ENCODE measurements at regions not wholly inside any gene's neighbourhood (a gene's known extent, or its start where the extent isn't known, plus 50 kb on each side); places are given as distances from the start of the nearest gene placed in this dataset.

DNA sequence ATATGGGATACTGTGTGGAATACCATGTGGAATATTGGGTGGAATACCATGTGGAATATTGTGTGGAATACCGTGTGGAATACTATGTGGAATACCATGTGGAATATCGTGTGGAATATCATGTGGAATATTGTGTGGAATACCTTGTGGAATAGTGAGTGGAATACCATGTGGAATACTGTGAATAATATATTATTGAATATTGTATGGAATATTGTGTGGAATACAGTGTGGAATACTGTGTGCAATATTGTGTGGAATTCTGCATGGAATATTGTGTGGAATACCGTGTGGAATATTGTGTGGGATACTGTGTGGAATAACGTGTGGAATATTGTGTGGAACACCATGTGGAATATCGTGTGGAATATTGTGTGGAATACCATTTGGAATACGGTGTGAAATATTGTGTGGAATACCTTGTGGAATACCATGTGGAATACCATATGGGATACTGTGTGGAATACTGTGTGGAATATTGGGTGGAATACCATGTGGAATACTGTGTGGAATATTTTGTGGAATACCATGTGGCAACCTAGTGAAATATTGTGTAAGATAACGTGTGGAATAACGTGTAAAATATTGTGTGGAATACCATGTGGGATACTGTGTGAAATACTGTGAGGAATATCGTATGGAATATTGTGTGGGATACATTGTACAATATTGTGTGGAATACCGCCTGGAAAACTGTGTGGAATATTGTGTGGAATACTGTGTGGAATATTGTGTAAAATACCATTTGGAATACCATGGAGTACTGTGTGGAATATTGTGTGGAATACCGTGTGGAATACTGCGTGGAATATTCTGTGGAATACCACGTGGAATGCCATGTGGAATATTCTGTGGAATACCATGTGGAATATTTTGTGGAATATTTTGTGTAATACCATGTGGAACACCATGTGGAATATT is 133.9 kb upstream of the CHST15 start:
- DNase-seq (ENCODE audit: low spot score) = no peak

- no peak for DNase-seq (ENCODE audit: low spot score)
Observed at GRCh38 chr10:124226271-124227054, 133.1 kb upstream of the CHST15 start.

DNA sequence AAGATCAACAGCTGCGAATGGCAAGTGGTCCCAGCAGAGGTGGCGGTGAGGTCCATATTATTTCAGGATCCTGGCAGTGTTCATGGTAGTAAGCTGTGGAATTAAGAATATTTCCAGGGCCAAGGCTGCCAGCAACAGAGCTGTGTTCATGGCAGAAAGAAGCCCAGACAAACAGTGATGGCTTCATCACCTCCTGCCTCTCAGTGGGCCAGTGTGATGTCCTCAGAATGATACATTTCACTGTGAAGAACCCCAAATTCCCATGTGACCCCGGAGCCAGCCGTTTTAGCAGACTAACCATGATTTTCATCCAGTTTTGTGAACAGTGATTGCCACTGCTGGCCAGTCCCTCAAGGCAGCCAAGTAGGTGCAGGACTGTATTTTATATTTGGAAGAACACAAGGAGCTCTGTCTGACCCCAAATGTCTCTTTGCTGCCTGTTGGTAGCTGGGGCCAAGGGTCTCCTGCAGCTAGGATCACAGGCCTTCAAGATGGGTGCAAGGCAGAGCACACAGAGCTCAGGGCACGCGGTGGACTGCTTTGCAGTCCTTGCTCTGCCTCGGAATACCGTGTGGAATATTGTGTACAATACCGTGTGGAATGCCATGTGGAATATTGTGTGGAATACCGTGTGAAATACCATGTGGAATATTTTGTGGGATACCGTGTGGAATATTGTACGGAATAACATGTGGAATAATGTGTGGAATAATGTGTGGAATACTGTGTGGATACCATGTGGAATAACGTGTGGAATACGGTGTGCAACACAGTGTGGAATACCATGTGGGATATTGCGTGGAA is 132.3 kb upstream of the CHST15 start:
- DNase-seq (ENCODE audit: low spot score) = no peak

DNA sequence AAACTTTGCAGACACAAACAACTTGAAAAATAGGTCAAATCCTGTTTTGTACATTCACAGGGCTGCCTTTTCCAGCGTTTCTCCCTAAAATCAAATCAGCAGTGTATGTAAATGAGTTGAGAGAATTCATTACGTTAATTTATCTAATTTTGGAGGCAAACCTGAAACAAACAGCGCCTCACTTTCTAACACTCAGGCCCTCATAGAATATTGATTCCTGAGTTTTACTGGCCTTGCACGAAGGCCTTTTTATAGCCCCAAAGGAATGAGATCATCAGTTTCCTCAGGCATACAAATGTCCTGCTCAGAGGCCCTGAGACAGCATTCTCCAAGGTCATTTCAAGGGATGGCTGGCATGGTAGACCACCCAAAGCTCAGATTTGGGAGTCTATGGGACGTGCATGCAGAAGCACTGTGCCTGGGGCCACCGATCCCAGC is 131.7 kb upstream of the CHST15 start:
- DNase-seq (ENCODE audit: low spot score) = no peak

DNA sequence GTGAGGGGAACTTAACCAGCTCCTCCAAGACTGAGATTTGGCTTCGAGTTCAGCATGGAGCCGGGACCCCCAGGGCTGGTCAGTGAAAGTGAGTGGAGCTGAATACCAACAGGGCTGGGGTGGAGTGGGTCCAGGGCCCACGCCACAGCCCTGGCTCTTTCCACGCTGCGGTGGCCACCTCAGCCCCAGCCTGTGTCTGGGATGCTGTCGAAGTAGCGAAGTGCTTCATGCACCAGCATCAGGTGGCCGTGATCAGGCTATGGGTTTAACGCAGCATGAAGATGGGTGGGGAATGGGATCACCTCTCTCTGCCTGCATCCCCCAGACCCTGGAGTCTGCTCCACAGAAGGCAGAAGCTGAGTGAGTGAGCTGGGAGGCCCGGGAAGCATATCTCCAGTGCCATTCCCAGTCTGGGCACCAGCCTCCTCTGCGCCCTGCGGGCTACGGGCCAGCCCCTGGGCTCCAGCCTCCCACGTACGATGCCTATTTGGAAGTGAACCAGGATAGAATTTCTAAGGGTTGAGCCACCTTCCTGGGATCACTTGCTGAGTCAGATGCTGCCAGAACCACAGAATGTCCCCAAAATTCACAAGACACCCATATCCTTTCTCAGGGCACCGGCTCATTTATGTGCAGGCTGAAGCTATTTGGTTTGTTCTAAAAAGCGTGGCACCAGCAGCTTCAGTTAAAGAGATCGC is 131.1 kb upstream of the CHST15 start:
- no peak for DNase-seq (ENCODE audit: low spot score)

- no peak for DNase-seq (ENCODE audit: low spot score)
Observed at GRCh38 chr10:124223711-124224085, 130.3 kb upstream of the CHST15 start.

GRCh38 chr10:124222988-124223710 is 129.8 kb upstream of the CHST15 start:
- no peak for DNase-seq (ENCODE audit: low spot score)

GRCh38 chr10:124222318-124222987 is 129.1 kb upstream of the CHST15 start:
- no peak for DNase-seq (ENCODE audit: low spot score)

DNA sequence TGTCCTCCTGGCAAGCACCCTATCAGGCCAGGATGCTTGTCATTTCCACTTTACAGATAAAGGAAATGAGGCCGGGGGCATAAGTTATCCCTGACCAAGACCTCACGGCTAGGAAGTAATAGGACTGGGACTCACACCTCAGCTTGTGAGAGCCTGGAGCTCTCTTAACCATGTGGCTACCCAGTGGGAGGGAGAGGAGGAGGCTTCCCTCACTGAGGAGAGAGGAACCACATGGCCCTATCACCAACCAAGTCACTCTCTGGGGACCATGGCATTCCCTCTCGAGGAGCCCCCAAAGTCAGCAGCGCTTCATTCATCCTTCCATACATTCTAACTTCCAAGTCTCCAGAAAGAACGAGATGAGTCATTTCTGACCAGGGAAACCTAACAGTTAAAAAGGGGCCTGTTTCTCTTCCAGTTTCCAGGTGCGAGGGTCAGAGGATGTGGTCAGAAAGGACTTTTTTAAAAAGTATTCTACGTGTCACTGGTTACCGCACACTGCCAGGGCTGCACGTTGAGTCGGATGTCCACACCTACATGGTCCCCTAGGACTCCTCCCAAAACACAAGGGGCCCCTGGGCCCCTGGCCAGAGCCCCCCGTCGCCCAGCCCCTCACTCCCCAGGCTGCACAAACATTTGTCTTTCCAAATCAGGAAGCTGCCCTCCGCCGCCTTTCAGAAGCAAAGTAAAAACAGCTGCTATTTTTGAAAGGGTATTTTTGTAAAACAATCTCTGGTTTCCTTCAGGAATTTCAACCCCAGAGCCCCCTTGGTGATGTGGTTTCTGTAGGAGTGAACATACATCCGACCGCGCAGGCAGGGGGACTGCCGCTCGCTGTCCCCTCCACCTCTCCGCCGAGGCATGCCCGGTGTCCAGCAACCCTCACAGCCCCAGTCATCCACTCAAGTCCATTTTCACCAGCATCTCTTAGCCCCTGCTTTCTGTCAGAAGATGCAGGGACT is 128.2 kb upstream of the CHST15 start:
- DNase-seq (ENCODE audit: low spot score) = no peak

DNA sequence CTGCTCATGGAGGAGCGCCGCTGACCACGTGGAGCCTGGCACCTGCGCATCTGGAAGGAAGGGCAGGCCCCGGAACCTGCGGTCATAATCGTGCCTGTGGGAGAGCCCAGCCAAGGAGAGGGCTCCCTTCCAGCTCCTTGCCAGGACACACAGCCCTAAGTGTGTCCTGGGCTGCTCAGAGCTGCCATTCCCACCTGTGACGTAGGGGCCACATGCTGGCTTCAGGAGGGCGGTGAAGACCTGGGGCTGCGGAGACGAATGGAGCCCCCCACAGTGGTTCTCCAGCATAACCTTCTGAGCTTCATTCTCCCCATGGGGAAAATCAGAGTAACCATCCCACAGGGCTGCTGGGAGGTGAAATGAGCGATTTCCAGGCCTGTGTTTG is 127.6 kb upstream of the CHST15 start:
- no peak for DNase-seq (ENCODE audit: low spot score)

DNA sequence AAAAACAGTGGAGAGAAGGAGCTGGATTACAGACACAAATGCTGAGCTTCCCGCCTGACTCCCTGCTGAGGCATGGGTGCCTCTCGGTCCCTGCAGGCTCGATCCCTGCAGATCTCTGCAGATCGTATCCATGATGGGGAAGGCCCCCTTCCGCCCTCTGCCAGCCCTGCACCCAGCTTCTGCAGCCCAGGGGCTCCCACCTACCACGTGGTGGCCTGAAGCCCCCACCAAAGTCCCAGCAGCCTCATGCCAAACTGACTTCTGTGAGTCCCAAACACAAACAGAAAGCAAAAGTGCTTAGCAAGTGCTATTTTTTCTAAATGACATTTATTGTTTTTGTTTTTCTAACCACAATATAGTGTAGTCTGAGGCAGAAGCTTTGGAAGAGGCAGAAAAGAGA is 127.1 kb upstream of the CHST15 start:
- no peak for DNase-seq (ENCODE audit: low spot score)

DNA sequence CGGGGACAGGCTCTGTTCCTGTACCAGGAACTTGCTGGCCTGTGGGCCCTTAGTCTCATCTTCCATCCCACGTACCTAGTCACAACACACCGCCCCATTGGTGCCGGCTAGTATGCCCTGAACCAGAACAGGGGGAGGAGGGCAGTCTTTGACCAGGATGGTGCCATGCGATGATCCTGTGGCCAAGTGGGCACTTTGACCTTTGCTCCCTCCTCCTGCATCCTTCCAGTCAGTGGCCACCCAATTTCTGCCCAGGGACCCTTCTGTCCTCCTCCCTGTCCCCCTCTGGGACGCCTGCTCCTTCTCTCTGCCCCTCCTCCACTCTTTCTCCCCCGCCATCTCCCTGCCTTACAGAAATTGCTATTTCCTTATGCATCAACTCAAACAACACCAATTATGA is 126.3 kb upstream of the CHST15 start:
- DNase-seq (ENCODE audit: low spot score) = no peak

- DNase-seq (ENCODE audit: low spot score) = no peak
Observed at GRCh38 chr10:124219062-124219461, 125.7 kb upstream of the CHST15 start.

DNA sequence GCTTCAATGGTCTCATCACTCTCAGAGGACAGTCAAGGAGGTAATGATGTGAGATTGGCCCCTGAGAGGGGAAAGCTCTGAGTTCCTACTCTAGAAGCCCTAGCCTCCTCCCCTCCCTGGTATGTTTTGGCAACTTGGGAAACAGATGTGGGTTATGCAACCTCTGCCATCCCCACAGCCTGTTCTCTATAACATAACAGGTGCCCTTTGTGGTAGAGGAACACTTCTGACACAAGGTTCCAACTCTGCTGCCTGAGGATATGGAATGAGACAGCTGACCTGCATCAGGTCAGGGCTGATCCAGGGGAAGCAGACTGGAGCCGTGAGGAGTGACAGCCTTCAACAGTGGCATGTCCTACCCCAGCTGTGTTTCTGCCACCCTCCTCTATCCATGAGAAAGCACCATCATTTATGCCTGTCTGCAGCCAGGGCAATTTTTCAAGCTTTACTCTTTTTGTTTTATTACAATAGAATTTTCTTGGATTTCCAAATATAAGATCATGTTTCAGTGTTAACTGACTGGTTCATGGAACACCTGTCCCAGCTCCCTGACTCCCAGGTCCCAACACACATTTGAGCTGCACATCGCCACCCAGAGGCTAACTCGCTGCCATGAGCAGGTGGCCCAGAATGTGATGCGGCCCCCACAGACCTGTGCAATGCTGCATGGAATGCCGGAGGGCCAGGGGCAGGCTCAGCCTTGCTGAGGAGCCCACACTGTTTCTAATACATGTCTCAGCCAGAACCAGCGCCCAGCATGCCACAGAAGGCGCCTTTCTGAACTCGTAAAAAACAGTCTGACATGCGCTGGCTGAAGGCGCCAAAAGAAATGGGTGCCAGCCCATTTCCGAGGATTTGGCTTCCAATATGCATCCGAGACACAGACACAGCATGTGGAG is 124.8 kb upstream of the CHST15 start:
- no peak for DNase-seq (ENCODE audit: low spot score)

DNA sequence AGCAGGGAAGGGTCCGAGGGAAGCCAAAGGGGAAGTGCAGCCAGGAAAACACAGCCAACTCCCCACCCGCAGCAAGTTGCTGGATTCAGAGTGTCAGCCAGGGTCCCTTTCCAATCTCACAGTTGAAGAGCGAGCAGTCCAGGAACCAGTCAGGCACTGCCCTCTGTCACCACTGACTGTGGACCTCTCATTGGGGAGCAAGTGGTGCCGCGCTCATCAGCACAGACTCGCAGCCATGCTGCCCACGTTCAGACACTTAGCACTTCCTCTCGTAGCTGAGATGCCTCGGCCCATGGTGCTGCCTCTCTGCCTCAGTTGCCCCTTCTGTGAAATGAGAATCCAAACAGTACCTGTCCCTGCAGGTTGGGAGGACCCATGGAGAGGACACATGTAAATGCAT is 123.6 kb upstream of the CHST15 start:
- DNase-seq (ENCODE audit: low spot score) = no peak

- DNase-seq (ENCODE audit: low spot score) = no peak
Observed at GRCh38 chr10:124214610-124215375, 121.4 kb upstream of the CHST15 start.

DNA sequence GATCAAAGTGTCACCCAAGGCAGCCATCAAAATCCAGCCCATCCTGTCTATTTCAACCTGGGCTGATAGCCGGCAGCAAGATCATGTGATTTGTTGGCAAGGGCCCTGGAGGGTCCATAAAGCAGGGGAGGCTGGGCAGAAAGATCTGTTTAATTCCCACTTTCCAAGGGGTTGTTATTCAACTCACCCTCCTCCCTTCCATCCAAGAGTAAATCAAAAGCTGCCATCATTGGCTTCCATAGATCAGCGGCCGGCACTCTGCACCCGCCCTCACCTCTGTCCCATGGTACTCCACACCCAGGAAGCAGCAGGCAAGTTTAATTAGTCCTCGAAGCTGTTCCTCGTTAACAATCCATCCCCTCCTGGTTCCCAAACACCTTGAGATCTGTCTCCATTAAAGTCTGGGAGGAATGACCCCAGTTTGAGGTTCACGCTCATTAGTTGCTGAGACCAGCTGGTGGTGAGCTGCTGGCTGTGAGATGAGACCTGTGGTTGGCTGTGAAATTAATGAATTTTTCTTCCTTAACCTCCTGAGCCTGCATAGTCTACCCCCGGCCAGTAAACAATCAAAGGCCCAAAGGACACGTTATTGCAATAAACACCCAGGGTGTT is 120.6 kb upstream of the CHST15 start:
- DNase-seq (ENCODE audit: low spot score) = no peak
